ENCODE measurements at regions not wholly inside any gene's neighbourhood (a gene's known extent, or its start where the extent isn't known, plus 50 kb on each side); places are given as distances from the start of the nearest gene placed in this dataset.

- no peak for DNase-seq
Measured at GRCh38 chr6:120620900-120621299, 713.4 kb downstream of the TBC1D32 start.

- DNase-seq, result no peak
Measured at GRCh38 chr6:120615238-120615637, 719.0 kb downstream of the TBC1D32 start.

GRCh38 chr6:120614723-120615122 lies 719.6 kb downstream of the TBC1D32 start:
- no peak for DNase-seq

GRCh38 chr6:120608826-120609225 lies 725.5 kb downstream of the TBC1D32 start:
- DNase-seq, result no peak

DNA sequence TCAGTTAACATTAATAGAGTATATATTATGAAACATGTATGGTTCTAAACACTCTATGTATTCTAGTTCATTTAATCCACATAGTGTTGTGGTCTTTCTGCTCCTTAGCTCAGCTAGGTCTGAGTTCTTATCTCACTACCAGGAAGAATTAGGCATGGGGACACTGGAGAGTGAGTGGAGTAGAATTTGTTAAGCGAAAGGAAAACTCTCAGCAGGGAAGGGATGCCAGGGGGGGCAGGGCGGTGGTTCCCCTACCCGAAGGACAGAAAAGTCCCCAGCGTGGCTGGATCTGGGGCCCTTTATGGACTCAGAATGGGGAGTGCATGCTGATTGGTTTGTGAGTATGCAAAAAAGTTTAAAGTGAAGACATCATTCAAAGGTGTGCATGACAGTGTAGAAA lies 727.5 kb downstream of the TBC1D32 start:
- no peak for DNase-seq

DNA sequence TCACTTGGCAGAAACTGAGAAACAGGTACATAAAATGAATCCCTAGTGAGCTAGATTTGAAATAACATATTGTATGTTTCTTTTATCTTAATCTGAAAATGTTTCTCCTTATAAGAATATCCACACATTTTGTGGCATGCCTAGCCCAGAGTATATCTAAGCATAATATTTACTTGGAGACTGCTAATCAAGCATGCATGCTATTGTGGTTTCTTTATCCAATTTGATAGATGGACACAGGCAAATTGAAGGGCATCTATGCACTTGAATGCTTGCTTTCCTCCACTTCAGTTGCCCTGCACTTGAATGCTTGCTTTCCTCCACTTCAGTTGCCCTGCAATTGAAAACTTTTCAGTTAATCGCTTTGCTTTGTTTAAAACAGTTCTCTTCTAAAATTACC lies 729.8 kb downstream of the TBC1D32 start:
- no peak for DNase-seq

DNA sequence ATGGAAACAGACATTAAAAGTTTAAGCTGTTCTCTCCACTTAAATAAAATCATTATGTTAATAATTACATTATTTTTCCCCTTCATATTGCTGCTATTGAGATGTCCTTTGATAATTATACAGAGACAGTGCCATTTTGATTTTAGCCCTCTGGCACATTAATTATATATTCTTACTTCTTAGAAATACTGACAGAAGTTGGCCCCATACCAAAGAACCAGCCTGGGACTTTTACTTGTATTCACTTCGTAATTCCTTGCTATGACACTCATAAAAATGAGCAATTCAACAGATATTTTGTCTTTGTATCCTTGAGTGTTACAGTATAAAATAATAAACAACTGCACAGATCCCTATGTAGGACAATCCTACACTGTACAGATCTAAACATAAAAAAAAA lies 743.7 kb downstream of the TBC1D32 start:
- no peak for DNase-seq

DNA sequence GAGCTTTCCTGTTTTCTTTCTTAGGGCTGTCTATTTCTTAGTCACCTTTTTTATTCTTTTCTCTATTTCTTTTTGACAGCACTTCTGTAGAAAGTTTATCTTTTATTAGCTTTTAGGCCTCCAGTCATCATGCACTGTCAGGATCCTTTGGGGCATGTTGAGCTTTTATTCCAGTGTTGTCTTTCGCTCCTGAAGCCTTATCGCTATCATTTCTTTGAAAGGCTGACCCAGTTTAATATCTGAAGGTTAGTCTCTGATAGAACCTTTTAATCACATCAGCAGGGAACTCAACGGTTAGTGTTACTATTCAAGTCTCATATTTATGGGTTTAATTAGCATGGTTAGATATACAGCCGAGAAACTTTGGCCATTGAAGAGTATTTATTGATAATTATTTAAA lies 745.9 kb downstream of the TBC1D32 start:
- no peak for DNase-seq

- DNase-seq, result no peak
Measured at GRCh38 chr6:120587381-120587780, 746.9 kb downstream of the TBC1D32 start.

DNA sequence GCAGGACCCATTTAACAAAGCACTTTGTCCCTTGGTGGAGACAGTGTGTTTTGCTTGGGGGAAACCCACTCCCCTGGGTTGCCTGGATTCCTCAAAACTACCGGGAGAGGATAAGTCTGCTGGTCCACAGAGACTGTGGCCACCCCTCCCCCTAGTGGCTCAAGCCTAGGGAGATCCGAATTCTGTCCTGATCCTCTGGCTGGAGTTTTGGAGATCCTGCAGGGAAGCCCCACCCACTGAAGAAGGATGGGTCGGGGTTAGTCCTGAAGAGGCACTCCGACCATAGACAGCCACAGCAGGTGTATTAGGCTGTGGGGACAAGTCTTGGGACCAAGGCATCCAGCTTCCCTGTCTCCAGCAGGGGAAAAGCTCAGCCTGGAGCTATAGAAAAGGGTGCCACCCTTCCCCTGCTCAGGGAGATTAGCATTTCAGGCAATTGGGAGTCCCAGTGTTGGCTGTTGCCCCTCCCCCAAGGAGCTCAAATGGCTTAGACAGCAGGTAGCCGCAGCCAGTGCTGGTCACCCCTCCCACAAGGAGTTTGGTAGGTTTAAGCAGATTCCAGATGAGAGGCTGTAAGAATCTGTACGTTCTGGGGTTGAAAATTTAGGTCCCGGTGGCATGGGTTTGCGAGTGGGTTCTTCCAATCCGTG lies 750.0 kb downstream of the TBC1D32 start:
- no peak for DNase-seq

- DNase-seq, result no peak
Measured at GRCh38 chr6:120576061-120576460, 758.2 kb downstream of the TBC1D32 start.

DNA sequence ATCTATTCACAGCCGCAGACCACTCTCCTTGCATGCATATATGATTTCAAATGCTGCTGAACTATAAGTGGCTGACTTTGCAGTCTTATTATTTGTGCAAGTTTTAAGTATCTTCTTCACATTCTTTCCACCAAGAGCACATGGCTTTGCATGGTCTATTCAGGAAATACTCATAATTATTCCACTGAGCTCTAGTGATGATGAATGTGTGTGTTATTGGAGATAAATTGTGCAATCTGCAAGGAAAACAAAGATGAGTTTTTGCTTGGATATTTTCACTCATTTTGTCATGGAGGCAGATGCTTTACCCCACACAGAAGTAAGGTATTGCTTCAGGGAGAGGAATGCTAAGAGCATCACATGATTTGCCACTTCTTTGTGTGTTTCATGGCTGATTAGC lies 764.6 kb downstream of the TBC1D32 start:
- DNase-seq, result no peak

- DNase-seq, result no peak
Measured at GRCh38 chr6:120564779-120565178, 769.5 kb downstream of the TBC1D32 start.

- no peak for DNase-seq
Measured at GRCh38 chr6:120558294-120558693, 776.0 kb downstream of the TBC1D32 start.

DNA sequence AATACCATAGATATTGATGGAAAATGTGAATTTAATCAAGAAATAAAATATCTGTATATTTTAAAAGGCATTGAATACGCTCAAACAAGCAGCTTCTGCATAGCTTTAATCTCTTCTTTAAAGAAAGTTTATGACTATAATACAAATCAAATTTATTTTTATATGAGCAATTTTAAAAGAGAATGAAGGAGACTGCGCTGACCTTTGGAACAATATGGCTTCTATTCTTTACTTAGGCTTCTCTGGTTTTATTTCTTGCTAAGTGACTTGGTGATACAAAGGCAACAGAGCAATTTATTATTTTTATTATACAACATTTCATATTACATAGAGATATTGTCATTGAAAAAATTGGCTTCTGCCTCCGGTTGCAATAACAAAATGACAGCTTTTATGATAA lies 776.7 kb downstream of the TBC1D32 start:
- no peak for DNase-seq

DNA sequence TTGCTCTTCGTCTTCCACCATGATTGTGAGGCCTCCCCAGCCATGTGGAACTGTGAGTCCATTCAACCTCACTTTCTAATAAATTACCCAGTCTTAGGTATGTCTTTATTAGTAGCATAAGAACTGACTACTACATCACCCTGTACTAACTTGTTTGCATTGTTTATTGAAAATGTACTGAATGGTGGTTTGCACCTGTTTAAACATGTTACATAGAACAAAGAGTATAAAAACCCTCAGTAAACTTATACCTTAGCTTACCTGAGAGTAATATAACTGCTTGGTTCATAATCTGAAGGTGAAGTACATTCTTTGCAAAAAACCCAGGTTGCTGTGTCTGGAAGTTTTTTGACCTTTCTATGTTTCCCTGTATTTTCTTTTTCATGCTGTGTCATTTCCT lies 777.8 kb downstream of the TBC1D32 start:
- DNase-seq, result no peak

GRCh38 chr6:120553353-120553752 lies 780.9 kb downstream of the TBC1D32 start:
- DNase-seq, result no peak

GRCh38 chr6:120545353-120545752 lies 788.9 kb downstream of the TBC1D32 start:
- DNase-seq, result no peak

GRCh38 chr6:120534954-120535353 lies 799.3 kb downstream of the TBC1D32 start:
- no peak for DNase-seq

DNA sequence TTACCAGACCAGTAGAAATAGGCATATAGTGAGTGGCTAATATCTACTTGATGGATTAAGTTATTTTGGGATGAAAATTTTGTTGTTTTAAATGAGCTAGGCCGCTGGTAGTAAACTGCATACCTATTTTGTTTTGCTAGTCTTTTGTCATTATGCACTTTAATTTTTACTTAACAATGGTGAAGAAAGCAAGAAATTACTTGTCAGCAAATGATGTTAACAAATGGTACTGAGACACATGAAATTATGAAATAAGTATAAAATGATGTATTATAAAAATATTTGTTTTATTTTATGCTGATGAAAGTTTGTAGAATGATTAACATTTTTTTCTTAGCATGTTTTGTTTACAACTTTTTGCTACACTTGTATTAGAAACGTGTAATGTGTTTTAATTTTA lies 807.7 kb downstream of the TBC1D32 start:
- DNase-seq, result no peak

- DNase-seq, result no peak
Measured at GRCh38 chr6:120514544-120514943, 819.7 kb downstream of the TBC1D32 start.

DNA sequence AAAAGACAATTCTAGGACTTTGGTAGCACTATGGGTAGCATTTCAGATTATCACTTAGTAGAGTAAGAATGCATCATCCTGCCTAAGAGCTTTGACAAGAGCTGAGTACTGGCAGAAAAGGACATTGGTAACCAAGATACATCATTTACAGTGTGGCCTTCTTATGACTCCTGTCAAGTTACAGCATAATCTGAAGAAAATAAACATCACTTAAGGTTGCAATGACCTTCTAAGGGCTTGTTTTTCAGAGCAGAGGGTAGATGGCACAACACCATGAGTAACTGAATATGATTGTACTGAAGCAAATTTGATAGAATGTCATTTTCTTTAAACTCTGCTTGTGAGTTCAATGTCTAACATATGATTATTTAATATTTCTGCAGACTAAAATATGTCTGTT lies 822.6 kb downstream of the TBC1D32 start:
- no peak for DNase-seq

DNA sequence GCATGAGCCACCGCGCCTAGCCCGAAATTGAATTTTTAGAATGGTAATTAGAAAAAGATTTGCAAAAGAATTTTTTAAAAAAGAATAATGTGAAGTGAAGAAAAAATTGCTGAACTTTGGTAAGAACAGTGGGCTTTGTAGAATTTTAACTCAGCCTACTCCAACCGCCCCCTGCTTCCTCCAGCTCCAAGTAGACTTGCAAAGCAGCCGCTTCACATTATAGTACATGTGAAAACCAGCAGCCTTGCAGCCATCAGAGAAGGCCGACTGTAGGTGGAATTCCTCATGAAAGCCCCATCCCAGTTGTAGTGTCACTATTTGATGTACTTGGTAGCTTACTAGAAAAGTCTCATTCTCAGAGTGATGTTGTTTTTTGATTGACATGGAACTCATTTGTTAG lies 835.6 kb downstream of the TBC1D32 start:
- no peak for DNase-seq

DNA sequence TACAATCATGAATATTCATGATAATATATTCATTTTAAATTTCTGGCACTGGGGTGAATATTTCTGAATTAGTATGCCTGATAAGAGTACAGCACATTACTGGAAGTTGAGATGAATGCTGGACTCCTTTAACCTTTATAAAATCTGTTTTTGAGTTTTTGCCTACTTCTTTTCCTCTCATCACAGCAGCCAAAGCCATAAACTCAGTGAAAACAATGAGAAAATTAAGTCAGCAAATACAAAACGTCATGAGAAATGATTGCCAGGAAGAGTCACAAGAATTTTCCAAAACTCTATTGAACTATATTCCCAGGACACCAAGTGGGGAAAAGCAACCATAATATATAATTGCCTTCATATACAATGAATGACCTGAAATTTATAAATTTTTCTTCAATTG lies 837.6 kb downstream of the TBC1D32 start:
- DNase-seq, result no peak

- no peak for DNase-seq
Measured at GRCh38 chr6:120493505-120493904, 840.8 kb downstream of the TBC1D32 start.

DNA sequence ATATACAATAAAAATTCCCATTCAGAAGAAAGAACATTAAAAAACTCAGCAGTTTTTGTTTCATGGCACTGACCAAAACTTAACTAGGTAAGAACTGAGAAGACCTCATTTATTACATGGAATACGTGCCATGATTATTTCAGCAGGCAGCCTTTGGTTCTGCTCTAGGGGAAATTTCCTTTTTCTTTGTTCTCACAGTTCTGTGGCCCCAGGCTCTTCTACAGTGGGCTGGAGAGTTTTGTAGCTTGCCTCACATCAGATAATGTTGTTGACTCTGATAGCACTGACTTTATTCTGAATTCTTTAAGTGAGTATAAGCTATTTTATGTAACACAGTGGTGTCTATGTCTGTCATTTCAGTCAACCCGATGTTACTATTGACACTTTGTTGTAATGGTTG lies 844.3 kb downstream of the TBC1D32 start:
- DNase-seq, result no peak
